ENCODE measurements at regions not wholly inside any gene's neighbourhood (a gene's known extent, or its start where the extent isn't known, plus 50 kb on each side); places are given as distances from the start of the nearest gene placed in this dataset.

DNA sequence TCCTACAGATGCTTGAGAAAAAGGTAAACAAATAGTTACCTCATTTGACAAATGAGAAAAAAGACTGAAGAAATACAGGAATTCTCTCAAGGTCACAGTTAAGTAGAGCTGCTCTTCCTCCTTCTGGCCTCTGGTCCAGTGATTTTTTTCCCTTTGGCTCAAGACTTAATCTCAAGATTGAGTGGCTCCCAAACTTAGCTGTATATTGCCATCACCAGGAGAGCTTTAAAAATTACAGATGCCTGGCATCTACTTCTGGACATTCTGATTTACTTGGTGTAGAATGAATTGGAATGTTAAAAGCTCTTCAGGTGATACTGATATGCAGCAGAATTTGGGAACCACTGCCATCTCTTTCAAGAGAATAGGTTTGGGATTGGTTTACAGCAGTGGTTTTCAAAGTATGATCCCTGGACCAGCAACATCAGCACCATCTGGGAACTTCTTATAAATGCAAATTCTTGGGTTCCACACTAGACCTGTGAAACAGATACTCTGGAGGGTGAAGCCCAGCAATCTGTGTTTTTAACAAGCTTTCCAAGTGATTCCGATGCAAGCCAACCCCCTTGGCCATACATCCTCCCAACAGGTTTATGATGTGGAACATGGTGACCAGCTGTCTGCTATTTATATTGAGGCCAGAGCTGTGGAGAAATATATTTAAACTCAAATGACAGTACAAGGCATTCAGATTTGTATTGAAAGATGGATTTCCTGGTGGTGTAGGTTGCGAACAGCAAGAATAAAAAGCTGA, 333.0 kb upstream of the RARB start:
- TF ChIP-seq EZH2phosphoT487 (IDR thresholded peaks at IDR 0.05; ENCODE audit: insufficient read depth, low read depth) (no peak), EZH2 (IDR thresholded peaks at IDR 0.05; ENCODE audit: insufficient read depth, poor library complexity, severe bottlenecking) (no peak)

Measured in GM23248 (cell line).